H9 (cell line): ENCODE measurements at regions not wholly inside any gene's neighbourhood (a gene's known extent, or its start where the extent isn't known, plus 50 kb on each side); places are given as distances from the start of the nearest gene placed in this dataset.

Experiments used
- DNase-seq: peaks from one replicate; pipeline ENCODE4 v3.0.0-alpha.2; 2017
- H2AFZ ChIP-seq: one replicate; pipeline ENCODE4 v1.6.1; 2013; ENCODE audit warnings: mild to moderate bottlenecking, low read length, control low read depth, moderate library complexity
- H2AK5ac ChIP-seq: 2 replicates; pipeline ENCODE4 v1.6.1; 2013; ENCODE audit warnings: low read length, control low read depth, mixed read lengths; ENCODE audit not compliant: insufficient read length
- H2BK120ac ChIP-seq: one replicate; pipeline ENCODE4 v1.6.1; 2013; ENCODE audit warnings: low read depth, mild to moderate bottlenecking, low read length, control low read depth, inconsistent platforms; ENCODE audit not compliant: poor library complexity, severe bottlenecking
- H2BK12ac ChIP-seq: 2 replicates; pipeline ENCODE4 v1.6.1; 2013; ENCODE audit warnings: low read length, control low read depth, mixed read lengths, low read depth; ENCODE audit not compliant: insufficient read length
- H2BK15ac ChIP-seq: 2 replicates; pipeline ENCODE4 v1.6.1; 2013; ENCODE audit warnings: low read depth, low read length, control low read depth
- H2BK20ac ChIP-seq: one replicate; pipeline ENCODE4 v1.6.1; 2013; ENCODE audit warnings: low read depth, mild to moderate bottlenecking, low read length, control low read depth, inconsistent platforms; ENCODE audit not compliant: poor library complexity, severe bottlenecking
- H2BK5ac ChIP-seq: 2 replicates; pipeline ENCODE4 v1.6.1; 2013; ENCODE audit warnings: low read length, control low read depth, mixed read lengths; ENCODE audit not compliant: insufficient read length
- H3K14ac ChIP-seq: 2 replicates; pipeline ENCODE4 v1.6.1; 2013; ENCODE audit warnings: low read length, control low read depth; ENCODE audit not compliant: insufficient read depth
- H3K18ac ChIP-seq: 2 replicates; pipeline ENCODE4 v1.6.1; 2013; ENCODE audit warnings: low read depth, mild to moderate bottlenecking, mixed read lengths, low read length, control low read depth; ENCODE audit not compliant: insufficient read length
- H3K23ac ChIP-seq: 2 replicates; pipeline ENCODE4 v1.6.1; 2013; ENCODE audit warnings: low read length, control low read depth, mixed read lengths, low read depth; ENCODE audit not compliant: insufficient read length
- H3K23me2 ChIP-seq: 2 replicates; pipeline ENCODE4 v1.6.1; 2013; ENCODE audit warnings: low read depth, mild to moderate bottlenecking, mixed read lengths, low read length, control low read depth; ENCODE audit not compliant: insufficient read length, poor library complexity, severe bottlenecking
- H3K27ac ChIP-seq: 2 replicates; pipeline ENCODE4 v1.5.1; 2013; ENCODE audit warnings: low read length, control low read depth, mixed read lengths, low read depth; ENCODE audit not compliant: insufficient read length
- H3K27me3 ChIP-seq: 2 replicates; pipeline ENCODE4 v1.6.1; 2013; ENCODE audit warnings: low read length, control low read depth, inconsistent platforms; ENCODE audit not compliant: insufficient read depth
- H3K4ac ChIP-seq: 2 replicates; pipeline ENCODE4 v1.6.1; 2013; ENCODE audit warnings: low read depth, mild to moderate bottlenecking, control low read depth, inconsistent platforms, low read length, moderate library complexity
- H3K4me1 ChIP-seq: 2 replicates; pipeline ENCODE4 v1.6.1; 2013; ENCODE audit warnings: low read length, control low read depth, inconsistent platforms; ENCODE audit not compliant: insufficient read depth
- H3K4me2 ChIP-seq: 2 replicates; pipeline ENCODE4 v1.6.1; 2013; ENCODE audit warnings: low read length, control low read depth, mixed read lengths; ENCODE audit not compliant: insufficient read length, insufficient read depth
- H3K56ac ChIP-seq: 2 replicates; pipeline ENCODE4 v1.6.1; 2013; ENCODE audit warnings: low read depth, mild to moderate bottlenecking, mixed read lengths, low read length, control low read depth; ENCODE audit not compliant: insufficient read length
- H3K79me1 ChIP-seq: 2 replicates; pipeline ENCODE4 v1.6.1; 2013; ENCODE audit warnings: low read depth, mild to moderate bottlenecking, moderate library complexity, low read length, control low read depth, inconsistent platforms; ENCODE audit not compliant: insufficient read depth, poor library complexity, severe bottlenecking
- H3K79me2 ChIP-seq: 2 replicates; pipeline ENCODE4 v1.6.1; 2013; ENCODE audit warnings: low read length, control low read depth, inconsistent platforms; ENCODE audit not compliant: insufficient read depth
- H3K9ac ChIP-seq: 2 replicates; pipeline ENCODE4 v1.6.1; 2013; ENCODE audit warnings: low read length, control low read depth, mixed read lengths; ENCODE audit not compliant: insufficient read length; ENCODE audit errors: extremely low read depth
- H3K9me3 ChIP-seq: one replicate; pipeline ENCODE4 v1.6.1; 2013; ENCODE audit warnings: low read depth, low read length, inconsistent platforms; ENCODE audit not compliant: control insufficient read depth
- H3T11ph ChIP-seq: one replicate; pipeline ENCODE4 v1.6.1; 2013; ENCODE audit warnings: mild to moderate bottlenecking, low read length, control low read depth, inconsistent platforms
- H4K20me1 ChIP-seq: one replicate; pipeline ENCODE4 v1.6.1; 2013; ENCODE audit not compliant: control insufficient read depth, insufficient read length, insufficient read depth
- H4K5ac ChIP-seq: 2 replicates; pipeline ENCODE4 v1.6.1; 2013; ENCODE audit warnings: low read depth, mild to moderate bottlenecking, mixed read lengths, low read length, control low read depth; ENCODE audit not compliant: insufficient read length
- H4K8ac ChIP-seq: replicated peaks from 2 replicates; pipeline ENCODE4 v1.6.1; 2013; ENCODE audit warnings: low read length, control low read depth, mixed read lengths, low read depth; ENCODE audit not compliant: insufficient read length
- H4K91ac ChIP-seq: 2 replicates; pipeline ENCODE4 v1.6.1; 2013; ENCODE audit warnings: low read depth, mild to moderate bottlenecking, moderate library complexity, mixed read lengths, low read length, control low read depth; ENCODE audit not compliant: insufficient read length
- H3K27ac Mint-ChIP-seq, 3 experiments: 2 replicates in 2 of 3; 3 replicates in 1 of 3; pipeline ENCODE4 v1.8.0; 2020 to 2021; ENCODE audit warnings: mixed read lengths in 3 of 3, mild to moderate bottlenecking in 1 of 3, moderate library complexity in 1 of 3
- H3K27me3 Mint-ChIP-seq: 2 replicates; pipeline ENCODE4 v1.8.0; 2021; ENCODE audit warnings: low read depth, mild to moderate bottlenecking, moderate library complexity, mixed read lengths
- H3K36me3 Mint-ChIP-seq, 3 experiments: 2 replicates in 2 of 3; 3 replicates in 1 of 3; pipeline ENCODE4 v1.8.0; 2020 to 2021; ENCODE audit warnings: low read depth in 3 of 3, mixed read lengths in 3 of 3; ENCODE audit not compliant: insufficient read depth in 1 of 3
- H3K4me1 Mint-ChIP-seq, 2 experiments: 2 replicates each; pipeline ENCODE4 v1.8.0; 2020; ENCODE audit warnings: mixed read lengths in 2 of 2
- H3K4me3 Mint-ChIP-seq, 2 experiments: 2 replicates in 1 of 2; 3 replicates in 1 of 2; pipeline ENCODE4 v1.8.0; 2020 to 2021; ENCODE audit warnings: mild to moderate bottlenecking in 2 of 2, mixed read lengths in 2 of 2, moderate library complexity in 1 of 2
- H3K9me3 Mint-ChIP-seq, 2 experiments: 2 replicates in 1 of 2; 3 replicates in 1 of 2; pipeline ENCODE4 v1.8.0; 2020; ENCODE audit warnings: mild to moderate bottlenecking in 2 of 2, mixed read lengths in 2 of 2, moderate library complexity in 1 of 2
- CTCF ChIP-seq: fragments of 200-600 bp; sonication (generic); conservative IDR thresholded peaks from 3 replicates; pipeline ENCODE4 v1.8.0; 2021; ENCODE audit warnings: antibody characterized with exemption, mild to moderate bottlenecking
- WGBS: extraction: QIAGEN DNeasy Blood & Tissue Kit; methylation state at CpG from one replicate; pipeline ENCODE4 v1.1.7; 2013; ENCODE audit warnings: missing lambda C conversion rate, low lambda C conversion rate, mixed read lengths; ENCODE audit not compliant: insufficient read length; ENCODE audit errors: extremely low coverage; 5-methylcytosine and 5-hydroxymethylcytosine counted together

GRCh38 chr16:51759999-51760398 lies 608.9 kb upstream of the SALL1 start:
- WGBS: no CpG with 5 or more reads among the region's 5 CpGs
- DNase-seq: no peak
- H3K18ac ChIP-seq: no peak overlapping the region
- no peaks in the 10 kb centered on the region for H3K9me3 ChIP-seq
- H2AK5ac ChIP-seq: no peak overlapping the region
- H2BK15ac ChIP-seq: no peak overlapping the region
- no peak overlapping the region for H4K5ac ChIP-seq
- H2AFZ ChIP-seq: no peak overlapping the region
- no peak overlapping the region for H3K56ac ChIP-seq
- H3K27me3 Mint-ChIP-seq: peaks cover 21% of the 10 kb centered on the region
- H3K27ac Mint-ChIP-seq: no peak overlapping the region
- H3K9me3 Mint-ChIP-seq: no peaks in the 10 kb centered on the region; a peak in 1 of 5 replicates
- no peaks in the 10 kb centered on the region for H3K27me3 ChIP-seq
- no peak overlapping the region for H2BK120ac ChIP-seq
- H3K36me3 Mint-ChIP-seq: no peaks in the 10 kb centered on the region
- no peak overlapping the region for H3K4me3 Mint-ChIP-seq
- no peak overlapping the region for H3K23ac ChIP-seq
- no peak overlapping the region for H2BK20ac ChIP-seq
- no peak overlapping the region for H3K9ac ChIP-seq
- H3K4me2 ChIP-seq: no peak overlapping the region
- H3K23me2 ChIP-seq: peaks cover 3% of the 10 kb centered on the region
- no peak for TF ChIP-seq CTCF
- H3K4me1 Mint-ChIP-seq: peaks cover 64 to 68% of the 10 kb centered on the region in 2 experiments
- no peak overlapping the region for H4K91ac ChIP-seq
- no peak overlapping the region for H3T11ph ChIP-seq
- no peak overlapping the region for H3K14ac ChIP-seq
- H2BK5ac ChIP-seq: no peak overlapping the region
- no peaks in the 10 kb centered on the region for H3K79me2 ChIP-seq
- H3K79me1 ChIP-seq: no peaks in the 10 kb centered on the region
- no peak overlapping the region for H2BK12ac ChIP-seq
- H4K8ac ChIP-seq: no peak overlapping the region
- H3K4ac ChIP-seq: no peak overlapping the region
- peaks cover 2% of the 10 kb centered on the region; the same call in 1 of the 2 replicates for H3K4me1 ChIP-seq
- H4K20me1 ChIP-seq: no peaks in the 10 kb centered on the region
- no peak overlapping the region for H3K27ac ChIP-seq
